Right ventricle myocardium superior (tissue), 1 donor: ENCODE measurements at regions not wholly inside any gene's neighbourhood (a gene's known extent, or its start where the extent isn't known, plus 50 kb on each side); places are given as distances from the start of the nearest gene placed in this dataset.
"Not testable (repeated sequence)": the region's sequence is repeated elsewhere in the genome, so short reads cannot be mapped to it uniquely, and the experiment has no call there.

Experiments used
- ATAC-seq: fragments of 200-7000 bp; cut with Tn5 transposase; one replicate; pipeline ENCODE4 v1.9.1; 2020; ENCODE audit warnings: mild to moderate bottlenecking; ENCODE audit not compliant: poor library complexity
- DNase-seq: peaks from one replicate; pipeline ENCODE4 v3.0.0-alpha.2; 2020
- intact Hi-C: fragments of 100-400 bp; cut with DNase I; formaldehyde crosslinking; loops from one replicate; pipeline ENCODE4 v1.11.2; 2022
- donor health status: DM: no; HTN: yes; CAD: no; lungs with severe emphysema.

GRCh38 chr15:69606921-69607500, 154.4 kb downstream of the RPLP1 start:
- intact Hi-C loops, result no loop called here
- ATAC-seq (peak; percentile 34), DNase-seq (no peak)

- ATAC-seq, result no peak
- DNase-seq, result no peak
- intact Hi-C loops, result no loop called here
These were observed 156.0 kb downstream of the RPLP1 start for GRCh38 chr15:69608661-69609060.

GRCh38 chr15:69609176-69609575, 156.6 kb downstream of the RPLP1 start:
- ATAC-seq (no peak), DNase-seq (no peak)

DNA sequence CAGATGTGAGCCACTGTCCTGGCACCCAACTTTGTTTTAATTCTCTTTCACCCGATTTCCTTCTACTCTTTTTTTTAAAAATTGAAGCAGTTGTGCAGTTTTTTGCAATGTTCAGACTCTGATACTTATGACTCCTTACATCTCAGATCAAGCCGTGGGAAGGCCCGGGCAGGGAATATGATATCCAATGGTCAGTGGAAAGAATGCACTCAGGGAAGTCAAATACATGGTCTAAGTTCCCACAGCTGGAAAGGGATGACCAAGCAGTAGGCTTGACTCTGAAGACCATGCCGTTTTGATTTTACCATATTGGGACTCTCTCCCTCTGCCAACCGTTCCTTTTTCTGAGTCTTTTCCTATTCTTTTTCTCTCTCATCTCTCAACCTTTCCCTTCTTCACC, 157.2 kb downstream of the RPLP1 start:
- DNase-seq (no peak), ATAC-seq (no peak)
- intact Hi-C loops, result no loop called here

More at GRCh38 chr15:69609176-69609575, 156.6 kb downstream of the RPLP1 start:
- intact Hi-C loops, result no loop called here

DNA sequence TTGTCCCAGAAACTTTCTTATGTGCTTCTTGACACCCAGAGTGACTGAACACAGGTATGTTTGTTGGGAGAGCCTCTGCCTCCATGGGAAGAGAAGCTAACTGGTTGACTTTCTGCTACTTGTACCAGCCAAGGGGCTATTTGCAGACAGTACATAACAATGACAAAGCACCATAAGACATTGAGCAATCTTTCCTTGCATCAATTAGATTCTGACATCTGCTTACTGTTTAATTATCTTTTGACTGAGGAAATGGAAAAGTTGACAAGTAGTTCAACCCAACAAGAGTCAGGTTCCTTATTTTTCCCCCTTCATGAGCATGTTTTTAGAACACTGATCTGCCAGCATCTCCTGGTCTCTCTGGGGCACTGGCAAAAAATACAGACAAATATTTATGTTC, 157.7 kb downstream of the RPLP1 start:
- intact Hi-C loops, result no loop called here

DNA sequence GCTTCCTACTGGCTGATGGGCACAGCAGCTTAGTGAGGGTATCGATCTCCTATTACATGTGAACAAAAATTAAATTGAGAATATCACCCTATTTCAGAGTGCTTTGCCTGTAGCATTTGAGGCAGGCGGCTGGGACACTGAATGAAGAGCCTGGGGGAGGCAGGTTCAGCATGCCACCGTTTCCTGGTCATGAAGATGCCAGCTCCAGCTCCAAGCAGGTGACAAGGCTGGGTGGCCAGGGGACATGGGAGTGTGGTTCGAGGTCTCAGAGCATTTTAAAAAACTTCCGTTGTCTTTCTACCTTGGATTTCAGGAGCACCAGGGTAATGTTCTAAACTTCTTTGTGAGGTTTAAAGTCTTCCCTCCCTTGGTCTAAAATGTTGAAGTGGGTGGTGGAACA, 158.2 kb downstream of the RPLP1 start:
- intact Hi-C loops, result no loop called here
- ATAC-seq (no peak), DNase-seq (no peak)

More for the DNA sequence above, 157.7 kb downstream of the RPLP1 start:
- no peak for DNase-seq
- ATAC-seq, result no peak

DNA sequence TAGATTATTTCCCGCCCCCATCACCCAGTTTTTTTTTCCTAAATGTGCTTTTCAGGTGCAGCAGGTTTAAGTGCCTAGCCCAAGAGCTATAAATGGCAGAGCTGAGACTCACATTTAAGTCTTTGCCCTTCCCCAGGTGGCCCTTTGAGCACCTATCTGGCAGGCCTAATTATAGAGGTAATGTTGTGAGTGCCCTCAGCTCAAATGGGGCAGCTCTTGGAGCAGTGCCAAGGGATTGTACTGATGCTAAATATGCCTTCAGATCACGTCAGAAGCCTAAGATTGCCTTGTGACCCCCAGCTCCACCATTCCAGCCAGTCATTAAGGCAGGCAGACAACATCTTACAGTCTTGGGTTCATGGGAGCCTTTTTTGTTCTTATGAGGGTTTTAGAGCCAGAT, 159.5 kb downstream of the RPLP1 start:
- no peak for DNase-seq
- ATAC-seq, result peak; percentile 55
- intact Hi-C loops, result no loop called here

- DNase-seq (no peak), ATAC-seq (no peak)
- intact Hi-C loops, result no loop called here
These were observed 160.6 kb downstream of the RPLP1 start for GRCh38 chr15:69613182-69613581.

DNA sequence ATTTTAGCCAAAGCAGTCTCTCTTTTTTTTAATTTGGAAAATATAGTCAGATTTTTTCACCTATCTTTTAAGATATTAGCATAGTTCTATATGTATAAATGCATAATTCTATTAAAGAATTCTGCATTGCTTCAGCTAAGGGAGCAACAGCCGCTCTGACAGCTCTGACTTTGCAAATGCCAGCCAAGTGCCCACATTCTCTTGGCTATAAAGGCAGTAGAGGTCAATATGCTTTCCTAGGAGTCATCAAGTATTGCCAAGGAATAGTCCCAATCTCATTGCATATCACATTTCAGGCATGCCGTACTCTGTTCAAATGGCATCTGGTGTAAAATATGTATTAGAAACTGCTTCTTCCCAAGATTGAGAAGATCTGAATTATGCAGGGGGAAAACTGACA, 161.4 kb downstream of the RPLP1 start:
- intact Hi-C loops, result no loop called here
- ATAC-seq, result peak; percentile 58

GRCh38 chr15:69615736-69616135, 163.1 kb downstream of the RPLP1 start:
- DNase-seq (no peak), ATAC-seq (no peak)
- intact Hi-C loops, result no loop called here

More for the DNA sequence above, 161.4 kb downstream of the RPLP1 start:
- DNase-seq, result no peak

DNA sequence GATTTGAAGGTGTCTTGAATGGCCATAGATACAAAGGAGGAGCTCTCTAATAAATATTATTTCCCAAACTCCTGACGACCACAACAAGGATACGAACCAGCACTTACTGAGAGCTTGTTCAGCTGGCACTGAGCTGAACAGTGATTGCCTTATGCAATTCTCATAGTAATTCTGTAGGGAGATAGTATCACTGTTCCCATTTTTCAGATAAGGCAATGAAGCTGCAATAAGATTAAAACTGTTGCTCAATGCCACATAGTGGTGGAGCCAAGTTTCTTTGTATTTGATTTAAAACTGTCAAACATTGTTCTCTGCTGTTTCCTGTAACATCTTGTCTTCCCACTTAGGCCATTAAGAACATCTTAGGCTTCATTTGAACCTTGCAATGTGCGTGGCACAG, 163.9 kb downstream of the RPLP1 start:
- no peak for ATAC-seq
- intact Hi-C loops, result no loop called here
- DNase-seq, result no peak

- ATAC-seq, intact Hi-C loops, DNase-seq: not testable (repeated sequence)
These were observed 164.5 kb downstream of the RPLP1 start for GRCh38 chr15:69617144-69617543.

DNA sequence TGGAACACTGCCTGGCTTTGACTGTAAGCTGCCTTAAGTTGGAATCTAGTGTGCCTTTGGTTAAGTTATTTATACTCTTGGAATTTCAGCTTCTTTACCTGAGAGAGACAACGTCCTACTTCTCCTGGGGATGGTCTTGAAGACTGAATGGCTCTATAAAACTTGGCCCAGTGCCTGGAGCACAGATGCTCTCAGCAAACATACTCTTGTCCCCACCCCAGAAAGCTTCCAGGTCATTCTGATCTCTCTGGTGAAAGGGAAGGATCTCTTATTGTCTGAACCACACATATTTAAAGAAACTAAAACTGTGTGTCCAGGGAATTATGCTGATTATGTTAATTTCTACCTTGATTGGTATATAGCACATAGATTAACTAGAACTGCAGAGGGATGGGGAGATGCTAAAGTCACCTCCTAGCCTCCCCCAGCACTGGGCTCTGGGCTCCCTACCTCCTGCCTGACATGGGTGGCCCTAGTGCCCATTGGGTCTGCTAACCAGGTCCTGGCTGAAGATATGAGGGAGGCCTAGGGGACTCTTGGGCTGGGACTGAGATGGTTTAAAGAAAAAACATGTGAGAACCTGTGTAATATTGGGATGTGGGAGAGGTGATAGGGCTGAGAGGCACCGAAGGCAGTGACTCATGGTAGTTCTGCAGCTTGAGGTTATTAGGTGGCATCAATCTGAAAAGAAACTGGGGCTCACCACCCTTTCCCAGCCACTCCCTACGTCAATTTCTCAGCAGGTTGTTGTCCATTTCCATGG, 171.0 kb downstream of the RPLP1 start:
- DNase-seq (no peak), ATAC-seq (no peak)
- intact Hi-C loops, result no loop called here

DNA sequence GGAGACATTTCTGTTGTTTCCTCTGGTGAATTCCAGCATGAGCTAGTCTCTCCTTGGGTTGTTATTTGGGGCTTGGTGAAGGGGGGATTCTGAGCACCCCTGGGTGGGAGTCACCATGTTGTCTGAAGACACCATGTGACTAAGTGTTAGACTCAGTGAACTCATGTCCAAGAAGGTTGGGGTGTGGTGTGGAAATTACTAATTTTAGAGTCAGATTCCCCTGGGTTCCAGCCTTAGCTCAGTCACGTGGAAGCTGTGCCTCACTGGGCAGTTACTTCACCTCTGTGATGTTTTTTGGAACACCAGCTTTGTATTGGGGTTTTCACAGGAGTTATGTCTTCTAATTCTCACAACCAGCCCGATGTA, 171.5 kb downstream of the RPLP1 start:
- intact Hi-C loops, result no loop called here
- ATAC-seq (no peak), DNase-seq (no peak)

DNA sequence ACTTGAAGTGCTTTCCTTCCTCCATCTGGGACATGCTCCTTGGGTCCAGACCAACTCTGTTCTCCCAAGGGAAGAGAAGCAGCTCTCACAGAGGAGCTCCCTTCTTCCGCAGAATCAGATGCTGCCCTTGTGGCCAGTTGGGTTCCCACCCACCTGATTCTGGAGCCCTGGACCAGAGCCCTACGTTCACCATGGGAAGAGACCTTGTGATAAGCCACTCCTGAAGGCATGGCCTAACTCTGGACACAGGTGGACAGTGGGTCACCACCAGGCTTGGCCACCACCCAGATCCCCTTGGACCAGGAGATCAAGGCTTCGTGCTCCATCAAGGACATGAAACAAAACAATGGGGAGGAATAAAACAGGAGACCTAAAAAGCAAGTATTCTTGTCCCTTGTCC, 172.2 kb downstream of the RPLP1 start:
- ATAC-seq (no peak), DNase-seq (no peak)
- intact Hi-C loops, result no loop called here

GRCh38 chr15:69625328-69625727, 172.7 kb downstream of the RPLP1 start:
- ATAC-seq (no peak), DNase-seq (no peak)
- intact Hi-C loops, result no loop called here

DNA sequence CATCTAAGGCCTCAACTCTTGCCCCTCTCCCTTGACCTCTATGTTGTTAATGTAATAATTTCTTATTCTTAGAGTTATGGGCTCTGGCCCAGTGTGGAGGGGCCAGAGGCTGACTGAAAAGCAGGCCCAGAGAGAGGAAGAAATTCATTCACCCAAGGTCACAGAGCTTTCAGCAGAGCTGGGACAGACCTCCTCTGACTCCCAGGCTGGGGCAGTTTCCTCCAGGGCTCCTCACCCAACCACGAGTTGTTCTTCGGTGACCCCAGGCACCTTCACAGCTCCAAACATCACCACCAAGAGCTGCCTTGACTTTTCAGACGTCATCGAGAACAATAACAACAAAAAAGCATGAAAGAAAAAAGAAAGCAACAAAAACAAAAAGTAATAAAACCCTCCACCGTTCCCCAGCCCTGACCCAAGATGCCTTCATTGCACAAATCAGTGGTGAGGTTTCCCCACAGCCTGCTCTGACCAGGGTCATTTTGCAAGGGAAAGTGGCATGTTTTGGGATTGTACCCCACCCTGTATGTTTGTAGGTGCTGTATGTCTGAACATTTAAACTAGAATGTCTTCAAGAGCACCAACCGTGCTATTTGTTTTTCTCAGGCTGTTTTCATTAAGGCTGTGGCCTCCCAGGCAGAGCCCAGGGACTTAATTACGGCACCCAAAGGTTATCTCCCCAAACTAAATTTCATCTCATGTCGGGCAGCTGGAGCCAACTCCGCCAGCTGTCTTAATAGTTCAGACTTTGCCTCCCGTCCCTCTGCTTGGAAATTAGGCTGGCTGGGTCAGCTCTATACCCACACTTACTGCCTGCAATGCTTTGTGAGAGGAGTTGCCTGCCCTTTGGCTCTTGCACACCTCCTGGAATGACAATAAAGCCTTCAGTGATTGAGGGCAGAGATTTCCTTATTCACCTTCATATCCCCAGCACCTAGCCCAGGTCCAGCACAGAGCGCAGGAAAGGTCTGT, 173.8 kb downstream of the RPLP1 start:
- ATAC-seq, result no peak
- intact Hi-C loops, result no loop called here
- no peak for DNase-seq

DNA sequence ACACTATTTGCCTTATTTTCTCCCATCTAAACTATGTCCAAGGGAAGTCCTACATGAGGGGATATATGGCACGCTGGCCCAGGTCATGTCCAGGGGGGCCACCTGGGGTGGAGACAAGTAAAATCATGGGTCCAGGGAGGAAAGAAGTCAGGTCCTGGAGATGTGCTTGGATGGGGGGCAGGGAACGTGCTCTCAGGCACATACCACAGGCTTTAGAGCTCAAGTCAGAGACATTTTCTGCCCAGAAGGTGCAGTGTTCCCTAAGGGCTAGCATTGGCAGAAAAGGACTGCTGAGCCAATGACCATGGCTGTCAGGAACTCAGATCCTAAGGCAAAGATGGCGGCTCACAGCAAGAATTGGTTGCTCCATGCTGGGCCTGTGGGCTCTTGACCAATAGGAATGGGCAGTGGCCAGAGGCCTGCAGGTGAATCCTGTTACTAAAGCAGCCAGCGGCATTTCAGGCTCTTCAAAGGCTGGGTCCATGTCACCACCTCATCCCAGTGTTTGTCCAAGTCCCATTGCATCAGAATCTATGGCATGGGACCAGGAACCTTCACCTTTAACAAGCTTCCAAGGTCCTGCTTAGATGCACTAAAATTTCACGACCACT, 175.0 kb downstream of the RPLP1 start:
- no peak for ATAC-seq
- intact Hi-C loops, result no loop called here
- no peak for DNase-seq
